IPS-NIHi7 (cell line): ENCODE measurements at regions not wholly inside any gene's neighbourhood (a gene's known extent, or its start where the extent isn't known, plus 50 kb on each side); places are given as distances from the start of the nearest gene placed in this dataset.
A peak's percentile ranks its signal among the peaks of the same experiment; 100 is the strongest.

Experiments used
- DNase-seq: peaks from one replicate; pipeline ENCODE4 v3.0.0; 2012; ENCODE audit warnings: mixed read lengths; ENCODE audit errors: extremely low spot score

- no peak for DNase-seq
Measured at GRCh38 chr4:33577791-33578190, 2666.5 kb downstream of the ARAP2 start.

DNA sequence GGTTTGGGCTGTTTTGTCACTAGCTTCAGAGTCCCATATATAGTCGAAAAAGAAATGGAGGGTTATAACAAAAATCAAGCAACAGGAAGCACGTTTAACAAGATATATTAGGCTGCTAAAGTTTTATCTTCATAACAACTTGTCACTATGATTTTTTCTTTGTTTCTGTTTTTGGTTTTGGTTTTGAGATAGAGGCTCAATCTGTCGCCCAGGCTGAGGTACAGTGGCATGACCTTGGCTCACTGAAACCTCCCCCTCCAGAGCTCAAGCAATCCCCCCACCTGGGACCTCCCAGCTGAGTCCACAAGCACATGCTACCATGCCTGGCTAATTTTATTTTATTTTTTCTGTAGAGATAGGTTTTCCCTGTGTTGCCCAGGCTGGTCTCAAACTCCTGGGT is 2664.4 kb downstream of the ARAP2 start:
- DNase-seq = no peak

DNA sequence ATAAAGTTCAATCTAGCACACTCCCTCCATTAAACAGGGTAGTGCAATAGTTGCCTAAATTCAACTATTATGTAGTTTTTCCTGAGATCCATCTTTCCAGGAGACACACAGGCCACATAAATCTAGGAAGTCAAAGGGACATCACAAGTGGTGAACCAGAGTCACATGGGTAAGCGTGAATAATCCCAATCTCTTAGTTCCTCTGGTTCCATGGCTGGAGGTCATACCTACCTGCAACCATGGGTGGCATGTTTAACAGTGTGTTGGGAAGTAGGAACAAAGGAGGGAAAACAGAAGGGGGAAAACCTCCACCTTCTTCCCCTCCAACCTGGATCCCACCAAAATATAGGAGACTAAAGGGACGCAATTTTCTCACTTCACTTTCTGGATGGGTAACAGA is 2651.6 kb downstream of the ARAP2 start:
- DNase-seq = no peak

- DNase-seq = no peak
Measured at GRCh38 chr4:33606951-33607350, 2637.4 kb downstream of the ARAP2 start.

GRCh38 chr4:33616121-33616520 is 2628.2 kb downstream of the ARAP2 start:
- no peak for DNase-seq

GRCh38 chr4:33625748-33626147 is 2618.6 kb downstream of the ARAP2 start:
- DNase-seq = peak; percentile 9

DNA sequence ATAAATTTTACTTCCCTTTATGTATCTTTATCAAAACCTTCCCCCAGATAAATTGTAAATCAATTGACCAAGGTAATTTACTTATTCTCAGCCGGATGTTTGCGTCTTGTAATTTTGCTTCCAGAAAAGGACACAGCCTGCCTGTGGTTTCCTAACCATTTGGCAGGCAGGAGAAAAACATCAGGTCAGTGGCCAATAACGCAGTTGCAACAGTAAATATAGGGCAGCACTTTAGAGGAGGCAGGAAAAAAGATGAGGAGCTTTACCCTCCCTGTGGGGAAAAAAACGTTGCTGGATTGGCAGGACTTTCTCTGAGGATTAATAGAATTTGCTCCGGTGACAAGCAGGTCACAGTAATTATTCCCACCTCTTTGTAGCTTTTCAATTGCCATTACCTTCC is 2618.1 kb downstream of the ARAP2 start:
- no peak for DNase-seq

GRCh38 chr4:33628296-33628695 is 2616.0 kb downstream of the ARAP2 start:
- no peak for DNase-seq

DNA sequence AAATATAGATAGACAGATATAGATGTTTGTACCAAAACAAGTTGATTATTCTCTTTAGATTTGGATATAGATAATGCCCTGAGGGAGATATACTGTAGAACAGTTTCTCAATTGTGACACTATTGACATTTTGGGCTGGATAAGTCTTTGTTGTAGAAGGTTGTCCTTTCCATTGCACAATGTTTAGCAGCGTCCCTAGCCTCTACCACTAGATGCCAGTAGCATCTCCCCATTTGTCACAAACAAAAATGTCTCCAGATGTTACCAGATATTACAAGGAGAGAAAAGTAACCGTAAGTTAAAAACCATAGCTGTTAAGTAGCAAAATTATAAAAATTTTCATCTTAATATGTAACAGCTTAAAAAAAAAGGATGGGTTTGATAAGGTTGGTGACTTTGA is 2595.3 kb downstream of the ARAP2 start:
- peak; percentile 6 for DNase-seq

DNA sequence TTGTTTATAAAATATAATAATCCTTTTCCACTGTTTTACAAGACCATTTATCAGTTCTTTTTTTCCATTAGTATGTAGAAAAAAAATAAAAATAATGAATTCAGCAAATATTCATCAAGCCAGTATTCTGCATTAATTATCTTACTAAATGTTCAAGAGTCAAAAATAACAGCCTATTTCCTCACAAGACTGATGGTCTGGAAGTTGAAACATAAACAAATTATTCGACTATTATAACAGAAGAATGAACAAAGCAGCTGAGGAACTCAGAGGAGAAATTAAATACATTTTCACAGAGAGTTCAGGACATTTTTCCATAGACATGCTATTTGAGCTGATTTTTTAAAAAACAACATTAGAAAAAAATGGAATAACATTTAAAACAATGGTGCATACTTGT is 2594.8 kb downstream of the ARAP2 start:
- no peak for DNase-seq

GRCh38 chr4:33650036-33650435 is 2594.3 kb downstream of the ARAP2 start:
- DNase-seq = no peak

- DNase-seq = no peak
Measured at GRCh38 chr4:33658971-33659370, 2585.3 kb downstream of the ARAP2 start.

- no peak for DNase-seq
Measured at GRCh38 chr4:33661636-33662035, 2582.7 kb downstream of the ARAP2 start.

DNA sequence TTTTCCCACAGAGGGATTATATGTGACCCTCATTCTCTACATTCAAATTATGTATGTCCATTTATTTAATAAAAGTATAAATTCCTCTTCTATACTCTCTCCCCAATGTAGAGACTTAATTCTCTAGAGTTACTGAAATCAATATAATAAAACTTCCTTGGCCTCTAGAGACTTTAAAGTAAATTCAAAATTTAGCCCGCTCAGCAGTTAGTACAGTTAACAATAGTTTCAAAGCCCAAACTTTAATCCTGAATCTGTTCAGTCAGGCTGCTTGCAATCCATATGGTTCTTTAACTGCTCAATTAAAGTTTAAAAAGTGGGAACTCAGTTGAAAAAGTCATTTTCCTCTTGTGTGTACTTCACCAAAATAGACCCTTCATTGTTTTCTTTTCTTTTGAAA is 2558.4 kb downstream of the ARAP2 start:
- no peak for DNase-seq

GRCh38 chr4:33696041-33696440 is 2548.3 kb downstream of the ARAP2 start:
- no peak for DNase-seq

- DNase-seq = no peak
Measured at GRCh38 chr4:33696586-33696985, 2547.7 kb downstream of the ARAP2 start.

DNA sequence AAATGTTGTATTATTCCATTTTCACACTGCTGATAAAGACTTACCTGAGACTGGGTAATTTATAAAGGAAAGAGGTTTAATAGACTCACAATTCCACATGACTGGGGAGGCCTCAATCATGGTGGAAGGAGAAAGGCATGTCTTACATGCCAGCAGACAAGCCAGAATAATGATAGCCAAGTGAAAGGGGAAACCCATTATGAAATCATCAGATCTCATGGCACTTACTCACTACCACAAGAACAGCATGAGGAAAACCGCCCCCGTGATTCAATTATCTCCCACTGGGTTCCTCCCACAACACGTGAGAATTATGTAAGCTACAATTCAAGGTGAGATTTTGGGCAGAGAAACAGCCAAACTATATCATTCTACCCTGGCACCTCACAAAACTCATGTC is 2535.1 kb downstream of the ARAP2 start:
- DNase-seq = no peak

GRCh38 chr4:33711826-33712225 is 2532.5 kb downstream of the ARAP2 start:
- DNase-seq = no peak

- no peak for DNase-seq
Measured at GRCh38 chr4:33714971-33715370, 2529.3 kb downstream of the ARAP2 start.

DNA sequence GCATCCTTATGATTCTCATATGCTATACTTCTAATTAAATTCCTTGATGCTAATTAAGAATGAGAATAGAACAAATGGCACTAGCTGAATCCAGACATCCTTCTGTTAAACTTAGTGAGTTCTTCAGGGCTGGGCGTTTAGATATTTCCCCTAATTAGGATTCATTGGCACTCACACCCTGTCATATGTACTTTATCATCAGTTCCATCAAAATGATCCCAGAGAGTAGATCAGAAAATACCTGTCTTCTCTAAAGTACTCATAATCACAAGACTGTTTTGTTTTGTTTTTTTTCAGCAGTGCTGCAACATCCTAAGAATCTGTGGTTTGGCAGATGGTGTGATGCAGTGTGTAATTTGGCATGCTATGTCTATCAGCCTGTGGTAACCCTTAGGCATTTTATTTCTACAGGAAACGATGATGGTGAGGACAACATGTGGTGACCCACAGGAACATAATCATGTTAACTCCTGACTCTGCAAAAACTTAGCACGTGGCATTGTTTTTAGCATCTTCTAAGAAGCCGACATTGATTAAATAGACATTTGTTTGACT is 2528.4 kb downstream of the ARAP2 start:
- DNase-seq = no peak

- DNase-seq = no peak
Measured at GRCh38 chr4:33722254-33722653, 2522.1 kb downstream of the ARAP2 start.

- DNase-seq = no peak
Measured at GRCh38 chr4:33722800-33723516, 2521.4 kb downstream of the ARAP2 start.

DNA sequence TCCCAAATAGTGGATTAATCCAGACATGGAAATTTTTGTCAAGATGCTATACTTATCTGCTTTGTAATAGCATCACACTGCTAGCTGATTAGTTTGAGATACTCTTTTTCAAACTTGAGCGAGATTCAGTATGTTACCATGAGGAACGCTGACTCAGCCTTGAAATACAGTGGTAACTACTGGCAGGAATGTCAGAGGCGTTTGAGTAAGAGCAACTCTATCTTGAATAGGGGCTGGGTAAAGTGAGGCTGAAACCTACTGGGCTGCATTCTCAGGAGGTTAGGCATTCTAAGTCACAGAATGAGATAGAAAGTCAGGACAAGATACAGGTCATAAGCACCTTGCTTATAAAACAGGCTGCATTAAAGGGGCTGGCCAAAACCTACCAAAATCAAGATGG is 2519.6 kb downstream of the ARAP2 start:
- no peak for DNase-seq

- DNase-seq = no peak
Measured at GRCh38 chr4:33725861-33726260, 2518.5 kb downstream of the ARAP2 start.
